HCT116 (cell line): ENCODE measurements at regions not wholly inside any gene's neighbourhood (a gene's known extent, or its start where the extent isn't known, plus 50 kb on each side); places are given as distances from the start of the nearest gene placed in this dataset.

Source experiments
- CTCF ChIP-seq, 3 experiments: fragments of 200-600 bp in 1 of 3; sonication (generic) in 1 of 3; IDR thresholded peaks in 2 of 3; conservative IDR thresholded peaks in 1 of 3; 2 replicates each; pipeline ENCODE4 v1.5.1; 2012 to 2017; ENCODE audit warnings: low read depth in 2 of 3, low read length in 2 of 3, antibody characterized with exemption in 1 of 3, borderline replicate concordance in 1 of 3, control low read depth in 1 of 3, mild to moderate bottlenecking in 1 of 3, mixed read lengths in 1 of 3, mixed run types in 1 of 3, moderate library complexity in 1 of 3; ENCODE audit not compliant: insufficient read depth in 1 of 3
- EZH2 ChIP-seq: fragments of 200-600 bp; sonication (generic); IDR thresholded peaks from 2 replicates; pipeline ENCODE4 v1.6.1; 2017; ENCODE audit warnings: antibody characterized with exemption, mixed run types
- POLR2A ChIP-seq: IDR thresholded peaks from 2 replicates; pipeline ENCODE4 v1.7.0; 2011; ENCODE audit warnings: borderline replicate concordance; ENCODE audit not compliant: insufficient read depth, insufficient read length; ENCODE audit errors: extremely low read depth
- POLR2AphosphoS5 ChIP-seq: IDR thresholded peaks from 2 replicates; pipeline ENCODE4 v1.6.1; 2011; ENCODE audit warnings: mild to moderate bottlenecking, low read depth, low read length, moderate library complexity
- RAD21 ChIP-seq: IDR thresholded peaks from 2 replicates; pipeline ENCODE4 v1.6.1; 2012; ENCODE audit warnings: low read depth, mild to moderate bottlenecking
- REST ChIP-seq: IDR thresholded peaks from 2 replicates; pipeline ENCODE4 v1.6.1; 2012; ENCODE audit warnings: low read depth
- SIN3A ChIP-seq: IDR thresholded peaks from 2 replicates; pipeline ENCODE4 v1.6.1; 2012; ENCODE audit warnings: low read depth
- TCF7L2 ChIP-seq: IDR thresholded peaks from 2 replicates; pipeline ENCODE4 v1.7.0; 2011; ENCODE audit warnings: borderline replicate concordance, inconsistent platforms; ENCODE audit not compliant: insufficient read depth, insufficient read length; ENCODE audit errors: extremely low read depth
- TF ChIP-seq, protein P1 (sequence below): IDR thresholded peaks from 2 replicates; pipeline ENCODE4 v1.6.1; 2012

DNA sequence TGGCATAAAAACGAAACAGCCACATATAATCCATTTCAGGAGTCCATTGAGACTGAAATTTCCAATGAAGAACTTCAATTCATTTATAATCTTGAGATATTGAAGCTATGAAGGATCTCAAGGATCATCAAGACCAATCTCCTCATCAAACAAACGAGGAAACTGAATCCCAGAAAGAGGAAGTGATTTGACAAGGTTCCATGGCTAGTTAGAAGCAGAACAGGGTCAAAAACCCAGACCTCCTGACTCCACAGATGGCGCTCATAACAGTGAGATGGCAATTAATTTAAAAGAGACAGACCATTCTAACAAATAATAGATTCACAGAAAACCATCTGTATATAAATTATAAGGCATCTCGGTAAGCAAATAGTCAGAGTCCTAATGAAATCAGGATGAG is 229.7 kb downstream of the KCTD12 start:
- no peak for TF ChIP-seq POLR2AphosphoS5
- no peak for TF ChIP-seq TCF7L2
- no peak for TF ChIP-seq CTCF (IDR thresholded peaks at IDR 0.05 in 2 of 3, conservative IDR thresholded peaks at IDR 0.05 in 1 of 3; ENCODE audit: borderline replicate concordance in 1 of 3, insufficient read depth in 1 of 3, low read depth in 2 of 3, low read length in 2 of 3)
- TF ChIP-seq POLR2A = no peak
- TF ChIP-seq, protein P1, sequence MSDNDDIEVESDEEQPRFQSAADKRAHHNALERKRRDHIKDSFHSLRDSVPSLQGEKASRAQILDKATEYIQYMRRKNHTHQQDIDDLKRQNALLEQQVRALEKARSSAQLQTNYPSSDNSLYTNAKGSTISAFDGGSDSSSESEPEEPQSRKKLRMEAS = no peak
- no peak for TF ChIP-seq EZH2
- TF ChIP-seq SIN3A = no peak
- no peak for TF ChIP-seq RAD21
- no peak for TF ChIP-seq REST
